Limb (tissue), 2 donors: ENCODE measurements at regions not wholly inside any gene's neighbourhood (a gene's known extent, or its start where the extent isn't known, plus 50 kb on each side); places are given as distances from the start of the nearest gene placed in this dataset.

ENCODE experiments used
- DNase-seq, 2 donors: peaks; one replicate each; pipeline ENCODE4 v3.0.0-alpha.2; 2016; ENCODE audit errors: extremely low spot score in 2 of 2

DNA sequence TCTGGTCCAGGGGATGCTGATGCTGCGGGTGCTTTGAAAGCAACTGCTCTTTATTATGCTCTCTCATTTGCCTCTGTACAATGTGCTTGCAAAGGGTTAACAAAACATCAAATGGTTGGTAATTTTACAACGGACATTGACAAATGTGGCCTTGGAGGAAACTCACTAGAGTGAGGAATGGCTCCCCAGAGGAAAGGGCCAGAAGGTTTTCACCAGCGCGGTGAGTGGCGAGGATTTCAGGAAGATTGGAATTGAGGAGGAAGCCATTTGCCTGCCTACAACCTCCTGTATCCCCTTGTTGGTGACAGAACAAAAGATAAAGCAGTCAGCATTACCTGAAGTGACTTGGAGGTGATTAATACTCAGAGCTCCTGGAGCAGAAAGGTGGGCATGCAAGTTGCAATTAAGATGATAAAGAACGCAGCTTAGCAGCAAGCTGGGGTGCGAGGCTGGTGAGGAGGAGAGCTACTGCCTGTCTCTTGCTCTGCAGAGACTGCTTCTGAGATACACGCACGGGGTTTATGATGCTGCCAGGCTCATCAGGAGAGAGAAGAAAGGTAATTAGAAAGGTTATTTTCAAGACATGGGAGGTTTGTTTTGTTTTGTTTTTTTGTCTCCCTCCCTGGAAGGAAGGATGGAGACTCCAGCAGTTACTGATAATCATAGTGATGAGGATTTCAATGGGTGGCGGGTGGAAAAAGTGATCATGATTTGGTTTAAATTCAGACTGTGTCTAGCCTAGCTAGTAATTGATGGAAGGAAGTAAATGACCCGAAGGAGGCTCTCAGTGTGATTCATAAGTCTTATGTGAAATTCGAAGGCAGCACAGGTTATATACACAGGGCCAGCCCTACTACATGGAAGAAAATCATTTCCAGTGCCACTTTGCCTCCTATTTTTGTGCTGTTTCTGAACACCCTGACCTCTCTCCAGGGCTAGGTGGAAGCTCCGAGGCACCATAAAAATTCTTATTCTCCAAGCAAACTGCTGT is 141.6 kb upstream of the DTNBP1 start:
- peak in 1 of 2 donors; percentile 42 for DNase-seq

DNA sequence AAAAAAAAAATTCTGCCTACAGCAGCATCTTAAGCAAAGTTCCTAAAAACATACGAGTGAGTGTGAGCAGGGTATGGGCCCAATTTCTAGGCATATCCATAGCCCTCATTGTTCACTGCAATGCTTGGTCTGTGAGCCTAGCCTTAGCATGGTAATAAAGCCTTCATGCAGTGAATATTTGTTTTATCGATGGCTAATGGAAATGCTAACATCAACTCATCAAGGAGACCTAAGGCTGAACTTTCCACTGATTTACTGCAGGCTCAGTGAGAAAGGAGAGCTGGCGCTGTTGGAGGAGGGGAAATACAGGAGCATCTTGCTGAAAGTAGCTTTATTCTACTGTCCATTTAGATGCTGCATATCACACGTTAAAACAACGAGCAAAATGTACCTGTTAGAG is 139.6 kb upstream of the DTNBP1 start:
- DNase-seq, result no peak

GRCh38 chr6:15801912-15802311 is 139.1 kb upstream of the DTNBP1 start:
- DNase-seq, result no peak

- DNase-seq, result no peak
Observed at GRCh38 chr6:15800841-15801617, 138.2 kb upstream of the DTNBP1 start.

DNA sequence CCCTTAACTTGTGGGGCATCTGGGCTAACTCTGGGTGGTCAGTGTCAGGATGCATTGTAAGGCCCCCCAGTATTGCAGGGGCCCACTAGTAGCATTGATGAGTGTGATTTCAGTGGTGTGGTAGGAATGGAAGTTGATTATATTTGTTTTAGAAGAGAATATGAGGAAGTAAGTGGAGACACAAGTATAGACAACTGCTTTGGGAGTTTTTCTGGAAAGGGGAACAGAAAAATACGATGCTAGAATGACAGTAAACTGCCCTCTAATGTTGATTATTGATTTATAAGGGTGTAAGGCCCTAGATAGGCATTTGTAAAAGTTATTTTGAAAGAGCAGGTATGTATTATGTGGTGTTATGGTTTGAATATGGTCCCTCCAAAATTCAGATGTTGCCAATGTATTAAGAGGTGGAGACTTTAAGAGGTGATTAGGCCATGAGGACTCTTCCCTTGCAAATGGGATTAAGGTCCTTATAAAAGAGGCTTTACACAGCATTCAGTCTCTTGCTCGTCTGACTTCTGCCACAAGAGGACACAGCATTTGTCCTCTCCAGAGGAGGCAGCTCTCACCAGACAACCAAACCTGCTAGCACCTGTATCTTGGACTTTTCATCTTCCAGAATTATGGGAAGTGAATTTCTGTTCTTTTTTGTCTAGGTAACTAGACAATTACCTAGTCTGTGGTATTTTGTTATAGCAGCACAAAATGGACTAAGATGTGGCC is 135.9 kb upstream of the DTNBP1 start:
- no peak for DNase-seq

DNA sequence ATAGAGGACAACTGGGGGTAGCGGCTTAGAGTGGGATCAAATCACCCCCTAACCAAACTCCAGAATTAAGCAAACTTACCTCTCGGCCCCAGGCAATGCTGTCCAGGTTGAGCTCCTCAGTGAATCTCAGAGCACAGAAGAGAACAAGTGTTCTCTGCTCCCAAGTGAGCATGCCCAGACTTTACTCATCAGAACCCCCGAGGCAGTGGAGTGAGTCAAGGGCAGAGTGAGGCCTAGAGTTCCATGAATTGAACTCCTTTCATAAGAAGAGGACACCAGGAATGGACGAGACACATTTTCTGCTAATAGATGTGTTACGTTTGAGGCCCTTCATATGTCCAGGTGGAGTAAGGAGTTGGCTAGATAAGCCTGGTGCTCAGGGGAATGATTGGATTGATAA is 134.0 kb upstream of the DTNBP1 start:
- DNase-seq, result no peak

- DNase-seq, result no peak
Observed at GRCh38 chr6:15796130-15796771, 133.4 kb upstream of the DTNBP1 start.

- DNase-seq, result no peak
Observed at GRCh38 chr6:15793826-15794225, 131.0 kb upstream of the DTNBP1 start.

- peak in 1 of 2 donors; percentile 29 for DNase-seq
Observed at GRCh38 chr6:15793288-15793687, 130.5 kb upstream of the DTNBP1 start.

GRCh38 chr6:15792842-15793241 is 130.0 kb upstream of the DTNBP1 start:
- no peak for DNase-seq

DNA sequence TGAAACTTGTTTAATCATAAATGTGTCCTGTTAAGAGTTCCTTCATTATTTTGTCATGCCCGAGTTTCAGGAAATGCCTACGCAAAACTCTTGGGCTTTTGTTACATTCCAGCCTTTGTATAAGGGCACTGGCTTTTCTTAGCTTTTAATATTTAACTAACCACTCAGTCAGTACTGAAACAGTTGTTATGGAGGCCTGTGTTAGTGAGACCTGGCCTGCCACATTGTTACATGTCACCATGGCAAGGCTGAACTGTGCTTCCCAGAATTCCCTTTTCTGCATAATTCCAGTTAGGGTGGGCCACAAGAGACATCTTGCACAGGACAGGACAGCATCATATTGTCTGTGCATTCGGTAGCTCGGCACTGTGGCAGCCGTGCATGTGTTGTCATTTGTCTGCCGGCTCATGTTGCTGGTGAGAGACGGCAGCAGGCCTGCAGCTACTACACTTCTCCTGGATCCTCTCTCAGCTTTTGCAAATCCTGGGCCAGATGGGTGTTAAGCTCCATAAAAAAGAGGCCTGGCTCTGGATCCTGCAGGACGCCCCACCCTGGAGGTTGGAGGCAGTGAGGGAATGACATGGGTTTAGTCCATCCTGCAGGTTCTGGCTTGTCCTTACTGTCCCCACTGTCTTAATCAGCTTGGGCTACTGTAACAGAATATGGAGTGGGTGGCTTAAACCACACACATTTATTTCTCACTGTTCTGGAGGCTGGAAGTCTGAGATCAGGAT is 128.8 kb upstream of the DTNBP1 start:
- DNase-seq, result peak; percentile 37 to 52

GRCh38 chr6:15790116-15790515 is 127.3 kb upstream of the DTNBP1 start:
- DNase-seq, result no peak

- no peak for DNase-seq
Observed at GRCh38 chr6:15786846-15787245, 124.0 kb upstream of the DTNBP1 start.

DNA sequence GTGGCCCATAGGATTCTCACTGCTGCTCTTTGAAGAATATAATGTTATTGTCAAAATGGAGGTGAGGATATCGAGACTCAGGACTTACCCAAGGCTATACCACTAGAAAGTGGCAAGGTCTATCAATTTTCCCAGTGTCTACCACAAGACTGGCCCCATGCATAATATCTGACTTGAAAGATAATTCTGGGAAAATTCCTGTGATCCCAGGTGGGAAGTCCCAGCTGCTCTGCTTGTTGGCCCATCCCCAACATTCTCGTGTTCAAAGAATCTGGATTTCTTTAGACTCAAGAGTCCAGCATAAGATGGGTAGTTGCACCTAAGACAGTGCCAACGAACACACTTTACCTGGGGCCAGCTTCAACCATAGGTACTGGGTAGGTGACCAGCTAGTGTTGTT is 120.7 kb upstream of the DTNBP1 start:
- DNase-seq, result no peak

DNA sequence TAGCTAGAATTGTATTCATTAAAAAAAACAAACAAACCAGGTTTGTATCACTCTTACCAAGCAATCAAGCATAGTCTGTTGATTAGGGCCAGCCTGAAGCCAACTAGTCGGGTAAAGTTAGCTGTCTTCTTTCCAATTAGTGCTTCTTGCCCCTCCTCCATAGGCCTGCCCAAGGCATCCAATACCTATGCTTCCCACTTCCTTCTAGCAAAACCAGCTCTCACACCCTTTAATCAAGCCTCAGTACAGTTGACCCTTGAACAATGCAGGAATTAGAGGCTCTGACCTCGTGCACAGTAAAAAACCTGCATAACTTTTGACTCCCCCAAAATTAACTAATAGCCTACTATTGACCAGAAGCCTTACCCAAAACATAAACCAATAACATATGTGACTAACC is 119.1 kb upstream of the DTNBP1 start:
- DNase-seq, result no peak

GRCh38 chr6:15781333-15781732 is 118.5 kb upstream of the DTNBP1 start:
- DNase-seq, result no peak

GRCh38 chr6:15780437-15780836 is 117.6 kb upstream of the DTNBP1 start:
- DNase-seq, result no peak

- DNase-seq, result no peak
Observed at GRCh38 chr6:15779726-15780125, 116.9 kb upstream of the DTNBP1 start.

DNA sequence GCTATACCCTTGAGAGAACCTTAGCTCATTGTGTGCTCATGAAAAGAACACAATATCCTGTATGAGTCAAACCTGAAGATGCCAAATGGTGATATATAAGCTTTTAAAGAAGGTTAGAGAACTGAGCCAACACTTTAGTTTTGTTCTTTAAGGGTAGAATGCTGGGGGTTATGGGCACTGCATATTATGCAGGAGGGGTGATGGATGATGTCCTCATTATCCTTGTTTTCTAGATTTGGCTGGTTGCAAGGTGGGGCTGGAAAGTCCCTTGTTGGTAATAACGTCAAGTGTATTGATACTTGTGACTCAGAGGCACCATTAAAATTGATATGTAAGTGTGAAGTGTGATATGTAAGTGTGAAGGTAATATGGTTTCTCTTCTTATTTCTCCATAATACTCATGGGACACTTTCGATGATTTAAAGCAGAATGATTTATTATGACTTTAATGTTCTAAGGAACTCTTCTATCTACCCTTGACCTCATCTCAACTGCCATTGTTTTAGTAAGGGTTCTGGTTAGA is 113.7 kb upstream of the DTNBP1 start:
- no peak for DNase-seq

DNA sequence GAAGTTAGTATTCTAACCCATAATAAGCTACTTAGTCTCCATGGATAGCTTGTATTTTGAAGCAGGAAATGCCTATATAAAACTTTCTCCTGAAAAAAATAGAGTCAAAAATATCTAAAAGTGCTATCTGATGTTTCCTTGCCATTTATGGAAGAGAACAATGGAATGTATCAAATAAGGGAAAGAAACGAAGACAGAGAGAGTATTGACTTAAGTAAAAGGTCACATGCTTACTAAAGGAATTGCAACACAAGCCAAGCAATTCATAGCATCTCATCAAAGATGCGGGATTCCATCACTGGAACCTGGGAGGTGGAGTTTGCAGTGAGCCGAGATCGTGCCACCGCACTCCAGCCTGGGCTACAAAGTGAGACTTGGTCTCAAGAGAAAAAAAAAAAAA is 112.9 kb upstream of the DTNBP1 start:
- DNase-seq, result no peak
